ENCODE measurements at regions not wholly inside any gene's neighbourhood (a gene's known extent, or its start where the extent isn't known, plus 50 kb on each side); places are given as distances from the start of the nearest gene placed in this dataset.

DNA sequence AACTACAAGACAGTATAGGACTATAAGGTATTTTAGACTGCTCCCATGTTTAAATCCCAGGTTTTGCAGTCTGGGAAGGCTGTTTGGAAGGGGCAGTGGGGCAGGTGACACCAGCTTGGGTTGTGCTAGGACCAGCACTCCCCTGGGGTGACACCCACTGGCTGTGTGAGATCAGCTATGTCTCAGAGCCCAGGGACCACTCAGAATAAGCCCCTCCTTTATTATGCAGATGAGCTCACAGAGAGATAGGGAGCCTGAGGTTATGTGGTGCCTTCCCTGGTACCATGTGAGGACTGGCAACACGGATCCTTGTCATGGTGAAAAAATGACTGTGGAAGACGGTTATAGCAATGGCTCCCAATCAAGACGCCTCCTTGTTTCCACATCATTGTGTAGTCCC, 71.0 kb downstream of the NENF start:
- Histone ChIP-seq H2AFZ (ENCODE audit: low read length) (no peak overlapping the region), H3F3A (ENCODE audit: low read length, unreplicated experiment) (no peaks in the 10 kb centered on the region), H3K9me2 (replicated peaks; ENCODE audit: low read length) (no peaks in the 10 kb centered on the region), H3K4me3 (ENCODE audit: low read length) (no peak overlapping the region), H3K4me1 (ENCODE audit: insufficient read depth, low read length) (peaks cover 1% of the 10 kb centered on the region; the same call in 1 of the 2 replicates), H3K36me3 (ENCODE audit: low read depth, low read length) (no peaks in the 10 kb centered on the region), H3K4me2 (ENCODE audit: low read length) (no peak overlapping the region), H4K20me1 (ENCODE audit: low read length) (no peaks in the 10 kb centered on the region), H3K79me2 (ENCODE audit: low read length) (no peaks in the 10 kb centered on the region), H3K27ac (ENCODE audit: low read length) (no peak overlapping the region), H3K9me3 (ENCODE audit: low read length) (no peaks in the 10 kb centered on the region), H3K9ac (ENCODE audit: low read length) (no peak overlapping the region), H3K27me3 (ENCODE audit: low read length) (no peaks in the 10 kb centered on the region)
- ChIA-PET CTCF (interaction anchor here (1.0 kb wide), 1 partner anchor 27 kb away, joined by 3 read pairs; no protein-coding TSS in a partner anchor), POLR2A (ENCODE audit: unreplicated experiment) (no interaction called here)
- ATAC-seq (peak; percentile 38), DNase-seq (no peak)
- intact Hi-C loops (cut with micrococcal nuclease): no loop called here
- no TSS peak for BruUV-seq (replicated peaks)
- no peak for TF ChIP-seq EZH2phosphoT487 (IDR thresholded peaks at IDR 0.05; ENCODE audit: borderline replicate concordance, low read length)
- no peak for TF ChIP-seq EZH2 (IDR thresholded peaks at IDR 0.05; ENCODE audit: low read length, unreplicated experiment)
- TF ChIP-seq, protein P1, sequence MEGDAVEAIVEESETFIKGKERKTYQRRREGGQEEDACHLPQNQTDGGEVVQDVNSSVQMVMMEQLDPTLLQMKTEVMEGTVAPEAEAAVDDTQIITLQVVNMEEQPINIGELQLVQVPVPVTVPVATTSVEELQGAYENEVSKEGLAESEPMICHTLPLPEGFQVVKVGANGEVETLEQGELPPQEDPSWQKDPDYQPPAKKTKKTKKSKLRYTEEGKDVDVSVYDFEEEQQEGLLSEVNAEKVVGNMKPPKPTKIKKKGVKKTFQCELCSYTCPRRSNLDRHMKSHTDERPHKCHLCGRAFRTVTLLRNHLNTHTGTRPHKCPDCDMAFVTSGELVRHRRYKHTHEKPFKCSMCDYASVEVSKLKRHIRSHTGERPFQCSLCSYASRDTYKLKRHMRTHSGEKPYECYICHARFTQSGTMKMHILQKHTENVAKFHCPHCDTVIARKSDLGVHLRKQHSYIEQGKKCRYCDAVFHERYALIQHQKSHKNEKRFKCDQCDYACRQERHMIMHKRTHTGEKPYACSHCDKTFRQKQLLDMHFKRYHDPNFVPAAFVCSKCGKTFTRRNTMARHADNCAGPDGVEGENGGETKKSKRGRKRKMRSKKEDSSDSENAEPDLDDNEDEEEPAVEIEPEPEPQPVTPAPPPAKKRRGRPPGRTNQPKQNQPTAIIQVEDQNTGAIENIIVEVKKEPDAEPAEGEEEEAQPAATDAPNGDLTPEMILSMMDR (conservative IDR thresholded peaks at IDR 0.05; ENCODE audit: low read depth, low read length): no peak

DNA sequence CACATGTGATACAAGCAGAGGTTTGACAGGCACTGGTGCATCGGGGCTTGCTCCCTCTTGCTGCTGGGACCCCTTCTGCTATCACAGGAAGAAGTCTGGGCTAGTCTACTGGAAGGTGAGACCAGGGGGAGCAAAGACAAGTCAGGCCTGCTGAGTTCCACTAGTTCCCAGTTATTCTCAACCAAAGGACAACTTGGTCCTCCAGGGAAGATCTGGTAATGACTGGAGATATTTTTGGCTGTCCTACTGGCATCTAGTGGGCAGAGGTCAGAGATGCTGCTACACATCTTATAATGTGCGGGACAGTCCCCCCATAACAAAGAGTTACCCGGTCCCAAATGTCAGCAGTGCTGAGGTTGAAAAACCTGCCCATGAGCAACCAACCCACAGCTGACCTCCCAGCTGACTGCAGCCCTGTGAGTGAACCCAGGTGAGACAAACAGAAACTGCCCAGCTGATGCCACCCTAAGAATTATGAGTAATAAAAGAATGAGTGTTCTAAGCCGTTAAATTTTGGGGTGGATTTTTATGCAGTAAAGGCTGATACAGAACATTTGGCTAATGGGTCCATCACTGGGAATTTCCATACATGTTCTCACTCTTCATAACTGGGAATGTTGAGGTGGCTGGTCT, 71.6 kb downstream of the NENF start:
- ATAC-seq (0 out of 2 replicates have a peak, but pooled peaks have one; percentile 14), DNase-seq (no peak)
- no peaks in the 10 kb centered on the region for H3K9me2 ChIP-seq (replicated peaks; ENCODE audit: low read length)
- H4K20me1 ChIP-seq (ENCODE audit: low read length): no peaks in the 10 kb centered on the region
- TF ChIP-seq EZH2phosphoT487 (IDR thresholded peaks at IDR 0.05; ENCODE audit: borderline replicate concordance, low read length) (no peak), EZH2 (IDR thresholded peaks at IDR 0.05; ENCODE audit: low read length, unreplicated experiment) (no peak)
- TF ChIP-seq, protein P1 (conservative IDR thresholded peaks at IDR 0.05; ENCODE audit: low read depth, low read length): no peak
- no peaks in the 10 kb centered on the region for H3K9me3 ChIP-seq (ENCODE audit: low read length)
- H3F3A ChIP-seq (ENCODE audit: low read length, unreplicated experiment): no peaks in the 10 kb centered on the region
- H3K9ac ChIP-seq (ENCODE audit: low read length): no peak overlapping the region
- no TSS peak for BruUV-seq (replicated peaks)
- H3K27ac ChIP-seq (ENCODE audit: low read length): no peak overlapping the region
- H3K4me3 ChIP-seq (ENCODE audit: low read length): no peak overlapping the region
- H3K4me2 ChIP-seq (ENCODE audit: low read length): no peak overlapping the region
- CTCF ChIA-PET: interaction anchor here (1.0 kb wide), 1 partner anchor 27 kb away, joined by 3 read pairs; no protein-coding TSS in a partner anchor
- no peaks in the 10 kb centered on the region for H3K36me3 ChIP-seq (ENCODE audit: low read depth, low read length)
- H3K4me1 ChIP-seq (ENCODE audit: insufficient read depth, low read length): no peaks in the 10 kb centered on the region
- no peaks in the 10 kb centered on the region for H3K27me3 ChIP-seq (ENCODE audit: low read length)
- no peaks in the 10 kb centered on the region for H3K79me2 ChIP-seq (ENCODE audit: low read length)
- intact Hi-C loops (cut with micrococcal nuclease): no loop called here
- H2AFZ ChIP-seq (ENCODE audit: low read length): no peak overlapping the region
- POLR2A ChIA-PET (ENCODE audit: unreplicated experiment): no interaction called here

DNA sequence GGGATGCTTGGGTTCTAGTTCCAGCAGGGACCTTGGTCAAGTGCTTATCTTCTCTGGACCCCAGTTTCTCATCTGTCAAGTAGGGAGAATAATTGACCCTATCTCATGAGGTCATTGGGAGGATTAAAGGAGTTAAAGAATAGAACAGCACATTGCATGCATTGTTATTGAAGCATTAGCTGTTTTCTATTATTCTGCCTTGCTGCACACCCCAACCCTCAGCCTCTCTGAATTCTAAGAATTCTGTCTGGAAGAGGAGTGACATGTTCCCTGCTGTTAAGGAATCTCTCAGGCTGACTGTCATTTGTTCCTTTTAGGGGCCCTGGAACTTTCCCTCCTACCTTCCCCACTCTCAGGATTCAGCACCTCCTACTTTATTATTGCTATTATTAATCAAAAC, 73.9 kb downstream of the NENF start:
- Histone ChIP-seq H2AFZ (ENCODE audit: low read length) (no peak overlapping the region), H3K4me3 (ENCODE audit: low read length) (no peak overlapping the region), H3K9me2 (replicated peaks; ENCODE audit: low read length) (no peaks in the 10 kb centered on the region), H3K9me3 (ENCODE audit: low read length) (no peaks in the 10 kb centered on the region), H3F3A (ENCODE audit: low read length, unreplicated experiment) (no peaks in the 10 kb centered on the region), H3K4me1 (ENCODE audit: insufficient read depth, low read length) (no peaks in the 10 kb centered on the region), H3K4me2 (ENCODE audit: low read length) (no peak overlapping the region), H3K27me3 (ENCODE audit: low read length) (no peaks in the 10 kb centered on the region), H3K36me3 (ENCODE audit: low read depth, low read length) (no peaks in the 10 kb centered on the region), H3K27ac (ENCODE audit: low read length) (no peak overlapping the region), H3K79me2 (ENCODE audit: low read length) (no peaks in the 10 kb centered on the region), H4K20me1 (ENCODE audit: low read length) (no peaks in the 10 kb centered on the region), H3K9ac (ENCODE audit: low read length) (no peak overlapping the region)
- ChIA-PET CTCF (no interaction called here), POLR2A (ENCODE audit: unreplicated experiment) (no interaction called here)
- no peak for DNase-seq
- no peak for TF ChIP-seq EZH2 (IDR thresholded peaks at IDR 0.05; ENCODE audit: low read length, unreplicated experiment)
- TF ChIP-seq, protein P1 (conservative IDR thresholded peaks at IDR 0.05; ENCODE audit: low read depth, low read length): no peak
- TF ChIP-seq EZH2phosphoT487 (IDR thresholded peaks at IDR 0.05; ENCODE audit: borderline replicate concordance, low read length): no peak
- intact Hi-C loops (cut with micrococcal nuclease): no loop called here
- ATAC-seq: no peak
- no TSS peak for BruUV-seq (replicated peaks)
